Renal cortex interstitium (tissue), 11 donors: ENCODE measurements at regions not wholly inside any gene's neighbourhood (a gene's known extent, or its start where the extent isn't known, plus 50 kb on each side); places are given as distances from the start of the nearest gene placed in this dataset.
"Not testable (repeated sequence)": the region's sequence is repeated elsewhere in the genome, so short reads cannot be mapped to it uniquely, and the experiment has no call there.

Experiments
- DNase-seq, 11 donors: peaks; one replicate each; pipeline ENCODE4 v3.0.0-alpha.2; 2013; ENCODE audit warnings: low read depth in 9 of 11, low spot score in 4 of 11; ENCODE audit errors: extremely low read depth in 1 of 11

- no peak for DNase-seq
These were observed 117.3 kb upstream of the SFRP2 start for GRCh38 chr4:153906231-153906630.

GRCh38 chr4:153905231-153905630 lies 116.3 kb upstream of the SFRP2 start:
- DNase-seq: no peak

GRCh38 chr4:153904011-153904410 lies 115.1 kb upstream of the SFRP2 start:
- no peak for DNase-seq

- no peak for DNase-seq
These were observed 112.3 kb upstream of the SFRP2 start for GRCh38 chr4:153901220-153901619.

- no peak for DNase-seq
These were observed 111.5 kb upstream of the SFRP2 start for GRCh38 chr4:153900426-153900825.

- no peak for DNase-seq
These were observed 101.9 kb upstream of the SFRP2 start for GRCh38 chr4:153890761-153891160.

GRCh38 chr4:153887217-153887616 lies 98.3 kb upstream of the SFRP2 start:
- DNase-seq: no peak

- DNase-seq: no peak
These were observed 95.4 kb upstream of the SFRP2 start for GRCh38 chr4:153884325-153884724.

- DNase-seq: no peak
These were observed 92.1 kb upstream of the SFRP2 start for GRCh38 chr4:153880983-153881382.

- DNase-seq: no peak
These were observed 89.0 kb upstream of the SFRP2 start for GRCh38 chr4:153877898-153878297.

GRCh38 chr4:153873741-153874140 lies 84.9 kb upstream of the SFRP2 start:
- DNase-seq: no peak

- DNase-seq: not testable (repeated sequence)
These were observed 77.9 kb upstream of the SFRP2 start for GRCh38 chr4:153866766-153867165.

- no peak for DNase-seq
These were observed 63.6 kb upstream of the SFRP2 start for GRCh38 chr4:153852501-153852900.

GRCh38 chr4:153850533-153851280 lies 61.8 kb upstream of the SFRP2 start:
- DNase-seq: no peak

GRCh38 chr4:153844144-153844543 lies 55.3 kb upstream of the SFRP2 start:
- DNase-seq: no peak
